K562 (cell line): ENCODE measurements at regions not wholly inside any gene's neighbourhood (a gene's known extent, or its start where the extent isn't known, plus 50 kb on each side); places are given as distances from the start of the nearest gene placed in this dataset.
"Not testable (repeated sequence)": the region's sequence is repeated elsewhere in the genome, so short reads cannot be mapped to it uniquely, and the experiment has no call there.

Source experiments
- ATAC-seq: fragments of 200-7000 bp; cut with Tn5 transposase; 3 replicates; pipeline ENCODE4 v1.9.1; 2020; ENCODE audit warnings: moderate library complexity
- BruUV-seq: library from RNA; stranded (reverse); fragments of 400-500 nt; replicated peaks from 2 replicates; lab custom pipeline; 2021; lab: Mats Ljungman, UMichigan
- CTCF ChIA-PET: fragments of 300-600 bp; formaldehyde crosslinking; extraction: SDS; loops from one replicate; lab custom pipeline; 2021; ENCODE audit warnings: low intra/inter-chr PET ratio; lab: Yijun Ruan, JAX
- POLR2A ChIA-PET: fragments of 300-600, 350-650 bp; sonication (Branson Sonifier 250); formaldehyde crosslinking; extraction: SDS; loops from one replicate; lab custom pipeline; 2021; ENCODE audit warnings: antibody characterized with exemption, inconsistent platforms; lab: Yijun Ruan, JAX
- DNase-seq, 4 experiments: peaks; one replicate each; pipeline versions ENCODE4 v3.0.0 to v3.0.0-alpha.2; 2011 to 2018; ENCODE audit warnings: low spot score in 3 of 4, mixed read lengths in 3 of 4; ENCODE audit errors: extremely low read depth in 1 of 4
- FAIRE-seq: peaks from 2 replicates; lab custom pipeline; 2011; peaks lifted over from hg19 to GRCh38; lab: Jason Lieb, UNC
- H2AFZ ChIP-seq: 2 replicates; pipeline ENCODE4 v1.6.0; 2011; ENCODE audit warnings: low read depth, low read length, control low read depth, inconsistent platforms
- H3K27ac ChIP-seq: fragments of 200-600 bp; 3 replicates; pipeline ENCODE4 v1.8.0; 2011; ENCODE audit warnings: low read depth, mild to moderate bottlenecking, control low read depth, inconsistent platforms, low read length, moderate library complexity, mixed read lengths; ENCODE audit errors: extremely low read depth
- H3K27me3 ChIP-seq, 2 experiments: fragments of 300-600 bp in 1 of 2; 2 replicates in 1 of 2; 3 replicates in 1 of 2; pipeline versions ENCODE4 v1.6.0 to v1.8.0; 2011; ENCODE audit warnings: inconsistent platforms in 2 of 2, low read length in 2 of 2, mild to moderate bottlenecking in 1 of 2, mixed read lengths in 1 of 2, moderate library complexity in 1 of 2; ENCODE audit not compliant: control insufficient read depth in 2 of 2, insufficient read depth in 2 of 2
- H3K36me3 ChIP-seq: fragments of 300-600 bp; 3 replicates; pipeline ENCODE4 v1.8.0; 2011; ENCODE audit warnings: mild to moderate bottlenecking, low read length, inconsistent platforms; ENCODE audit not compliant: control insufficient read depth, insufficient read depth
- H3K4me1 ChIP-seq, 2 experiments: fragments of 200-600 bp in 1 of 2; replicated peaks in 1 of 2; 2 replicates in 1 of 2; 3 replicates in 1 of 2; pipeline versions ENCODE4 v1.5.1 to v1.8.0; 2011; ENCODE audit warnings: inconsistent platforms in 2 of 2, low read length in 2 of 2, mild to moderate bottlenecking in 1 of 2, mixed read lengths in 1 of 2, moderate library complexity in 1 of 2; ENCODE audit not compliant: control insufficient read depth in 2 of 2, insufficient read depth in 2 of 2
- H3K4me2 ChIP-seq: 2 replicates; pipeline ENCODE4 v1.6.1; 2011; ENCODE audit warnings: low read length, control low read depth, inconsistent platforms, mixed read lengths; ENCODE audit not compliant: insufficient read depth
- H3K4me3 ChIP-seq: fragments of 200-600 bp; sonication (generic), shearing (Covaris generic); 2 replicates; pipeline ENCODE4 v1.5.1; 2016; ENCODE audit warnings: control low read depth, inconsistent platforms
- H3K79me2 ChIP-seq: fragments of 200-600 bp; 3 replicates; pipeline ENCODE4 v1.8.0; 2011; ENCODE audit warnings: low read length, inconsistent platforms; ENCODE audit not compliant: control insufficient read depth, insufficient read depth
- H3K9ac ChIP-seq, 2 experiments: 2 replicates each; pipeline versions ENCODE4 v1.6.0 to v1.6.1; 2011; ENCODE audit warnings: low read depth in 2 of 2, low read length in 2 of 2, control low read depth in 1 of 2, inconsistent platforms in 1 of 2, mild to moderate bottlenecking in 1 of 2, mixed read lengths in 1 of 2; ENCODE audit not compliant: insufficient read depth in 1 of 2
- H3K9me1 ChIP-seq: one replicate; pipeline ENCODE4 v1.6.0; 2011; ENCODE audit warnings: inconsistent platforms, mild to moderate bottlenecking, low read length, moderate library complexity; ENCODE audit not compliant: control insufficient read depth, insufficient read depth
- H3K9me3 ChIP-seq: replicated peaks from 2 replicates; pipeline ENCODE4 v1.5.1; 2011; ENCODE audit warnings: low read depth, low read length, inconsistent platforms; ENCODE audit not compliant: control insufficient read depth, insufficient read depth
- H4K20me1 ChIP-seq: replicated peaks from 2 replicates; pipeline ENCODE4 v1.6.1; 2011; ENCODE audit warnings: low read length, inconsistent platforms, mixed read lengths; ENCODE audit not compliant: control insufficient read depth, insufficient read depth
- BRF1 ChIP-seq: IDR thresholded peaks from 3 replicates; pipeline ENCODE4 v1.6.1; 2011; ENCODE audit warnings: borderline replicate concordance, mild to moderate bottlenecking; ENCODE audit not compliant: insufficient read length; ENCODE audit errors: extremely low read depth
- L3MBTL2 ChIP-seq: fragments of 450-650 bp; IDR thresholded peaks from 2 replicates; pipeline ENCODE4 v1.6.1; 2016; ENCODE audit warnings: mild to moderate bottlenecking, moderate library complexity
- MEF2D ChIP-seq: conservative IDR thresholded peaks from 2 replicates; pipeline ENCODE4 v1.6.1; 2016; ENCODE audit warnings: low read depth, missing genetic modification characterization, missing compliant biosample characterization
- MTA1 ChIP-seq: fragments of 450-650 bp; IDR thresholded peaks from 2 replicates; pipeline ENCODE4 v1.6.1; 2017; ENCODE audit warnings: borderline replicate concordance
- NR2C2 ChIP-seq, 2 experiments: fragments of 200-800 bp in 1 of 2; sonication (Bioruptor generic) in 1 of 2; sonication (generic) in 1 of 2; formaldehyde crosslinking in 1 of 2; IDR thresholded peaks; 2 replicates each; pipeline versions ENCODE4 v1.6.1 to v1.8.0; 2016 to 2022; ENCODE audit warnings: mild to moderate bottlenecking in 1 of 2, missing compliant biosample characterization in 1 of 2, missing genetic modification characterization in 1 of 2, missing genetic modification reagents in 1 of 2
- RBM25 ChIP-seq: fragments of 200-400 bp; formaldehyde crosslinking; IDR thresholded peaks from 2 replicates; pipeline ENCODE4 v1.6.1; 2018; ENCODE audit warnings: low read length, low read depth, moderate library complexity; ENCODE audit not compliant: severe bottlenecking
- ZFX ChIP-seq: sonication (generic); formaldehyde crosslinking; IDR thresholded peaks from 2 replicates; pipeline ENCODE4 v1.8.0; 2022; ENCODE audit warnings: mild to moderate bottlenecking, missing genetic modification reagents, moderate library complexity
- ZNF224 ChIP-seq: sonication (generic); formaldehyde crosslinking; IDR thresholded peaks from 2 replicates; pipeline ENCODE4 v1.8.0; 2022; ENCODE audit warnings: mild to moderate bottlenecking, missing genetic modification reagents
- ZNF507 ChIP-seq: conservative IDR thresholded peaks from 2 replicates; pipeline ENCODE4 v1.6.1; 2017; ENCODE audit warnings: missing genetic modification characterization, missing compliant biosample characterization
- ZNF584 ChIP-seq: fragments of 200-800 bp; sonication (Bioruptor generic); IDR thresholded peaks from 2 replicates; pipeline ENCODE4 v1.6.1; 2016; ENCODE audit warnings: low read depth, mild to moderate bottlenecking, missing genetic modification characterization, missing compliant biosample characterization
- ZNF695 ChIP-seq: fragments of 450-650 bp; formaldehyde crosslinking; IDR thresholded peaks from 2 replicates; pipeline ENCODE4 v1.4.0; 2020; ENCODE audit warnings: mild to moderate bottlenecking, moderate library complexity
- WGBS: fragments of 100-300 bp; shearing (Covaris generic); methylation state at CpG from one replicate; pipeline ENCODE4 v1.1.6; 2016; ENCODE audit warnings: low coverage, mixed read lengths; ENCODE audit not compliant: insufficient coverage; ENCODE audit errors: missing lambda C conversion rate; 5-methylcytosine and 5-hydroxymethylcytosine counted together
- in situ Hi-C: fragments of 300-500 bp; cut with MboI; formaldehyde crosslinking; loops from 4 replicates; pipeline ENCODE4 v1.15.0; 2018; ENCODE audit warnings: inconsistent platforms, mixed read lengths
- intact Hi-C: fragments of 100-400 bp; cut with micrococcal nuclease; formaldehyde crosslinking; loops from 2 replicates; pipeline ENCODE4 v1.14.2; 2022
- TF ChIP-seq, protein P1 (sequence below): fragments of 450-650 bp; IDR thresholded peaks from 2 replicates; pipeline ENCODE4 v1.6.1; 2017; ENCODE audit warnings: mild to moderate bottlenecking, moderate library complexity
- TF ChIP-seq, protein P2 (sequence below): fragments of 250-450 bp; sonication (Bioruptor Pico); IDR thresholded peaks from 2 replicates; pipeline ENCODE4 v1.5.0; 2021

DNA sequence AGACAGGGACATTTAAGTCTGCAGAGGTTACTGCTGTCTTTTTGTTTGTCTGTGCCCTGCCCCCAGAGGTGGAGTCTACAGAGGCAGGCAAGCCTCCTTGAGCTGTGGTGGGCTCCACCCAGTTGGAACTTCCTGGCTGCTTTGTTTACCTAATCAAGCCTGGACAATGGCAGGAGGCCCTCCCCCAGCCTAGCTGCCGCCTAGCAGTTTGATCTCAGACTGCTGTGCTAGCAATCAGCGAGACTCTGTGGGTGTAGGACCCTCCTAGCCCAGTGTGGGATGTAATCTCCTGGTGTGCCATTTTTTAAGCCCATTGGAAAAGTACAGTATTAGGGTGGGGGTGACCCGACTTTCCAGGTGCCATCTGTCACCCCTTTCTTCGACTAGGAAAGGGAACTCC lies 272.6 kb downstream of the CXCL12 start:
- ATAC-seq, H3K4me1 ChIP-seq, FAIRE-seq, BruUV-seq, CTCF ChIA-PET, H3K9me3 ChIP-seq, H3K27me3 ChIP-seq, H3K9ac ChIP-seq, H3K27ac ChIP-seq, H4K20me1 ChIP-seq, intact Hi-C loops, in situ Hi-C loops, DNase-seq, H3K4me3 ChIP-seq, H3K9me1 ChIP-seq, POLR2A ChIA-PET, H3K36me3 ChIP-seq, H3K79me2 ChIP-seq: not testable (repeated sequence)
- 0% methylated on average over 4 of the region's 4 CpGs for WGBS
- Histone ChIP-seq H3K4me2 (peak overlapping the region; percentile 29), H2AFZ (peak overlapping the region; percentile 79; the same call in 1 of the 2 replicates)

DNA sequence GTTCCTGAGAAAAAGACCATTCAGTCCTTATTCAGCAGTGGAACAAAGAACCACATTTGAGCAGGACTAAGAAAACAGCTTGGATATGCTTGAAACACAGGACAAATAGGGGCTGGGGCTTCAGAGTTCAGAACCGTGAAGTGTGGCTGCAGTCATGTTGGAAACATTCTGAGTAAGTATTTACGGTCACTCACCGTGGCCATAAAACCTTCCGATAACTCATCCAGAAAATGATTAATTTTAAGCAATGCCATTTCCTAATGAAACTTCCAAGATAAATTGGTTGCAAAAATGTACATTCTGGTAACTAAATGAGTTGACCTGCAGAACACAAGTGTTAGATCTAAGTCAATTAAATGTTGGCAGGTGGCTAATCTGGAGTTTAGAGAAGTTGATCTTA lies 279.2 kb downstream of the CXCL12 start:
- no peak for FAIRE-seq
- no peak for ATAC-seq
- ChIA-PET POLR2A (no interaction called here), CTCF (no interaction called here)
- intact Hi-C loops (no loop called here), in situ Hi-C loops (no loop called here)
- Histone ChIP-seq H2AFZ (no peak overlapping the region), H3K27me3 (no peaks in the 10 kb centered on the region), H3K4me1 (no peaks in the 10 kb centered on the region), H3K36me3 (no peaks in the 10 kb centered on the region), H3K79me2 (no peaks in the 10 kb centered on the region), H3K9me3 (no peaks in the 10 kb centered on the region), H3K9me1 (no peaks in the 10 kb centered on the region), H3K9ac (no peak overlapping the region), H3K4me3 (no peak overlapping the region), H3K4me2 (no peak overlapping the region), H4K20me1 (no peaks in the 10 kb centered on the region), H3K27ac (no peak overlapping the region)
- no peak for DNase-seq
- WGBS = 1% methylated on average over 4 of the region's 4 CpGs
- no TSS peak for BruUV-seq
- TF ChIP-seq BRF1 (no peak), ZFX (CRISPR knock-in tag) (no peak), MEF2D (tag) (no peak), RBM25 (no peak), NR2C2 (CRISPR knock-in tag; IDR thresholded peaks at IDR 0.05) (no peak), NR2C2 (tag; IDR thresholded peaks at IDR 0.05) (no peak), ZNF507 (tag) (no peak), ZNF584 (CRISPR knock-in tag) (no peak), ZNF695 (CRISPR knock-in tag) (no peak), L3MBTL2 (no peak), ZNF224 (CRISPR knock-in tag) (no peak), MTA1 (no peak)
- TF ChIP-seq, protein P1, sequence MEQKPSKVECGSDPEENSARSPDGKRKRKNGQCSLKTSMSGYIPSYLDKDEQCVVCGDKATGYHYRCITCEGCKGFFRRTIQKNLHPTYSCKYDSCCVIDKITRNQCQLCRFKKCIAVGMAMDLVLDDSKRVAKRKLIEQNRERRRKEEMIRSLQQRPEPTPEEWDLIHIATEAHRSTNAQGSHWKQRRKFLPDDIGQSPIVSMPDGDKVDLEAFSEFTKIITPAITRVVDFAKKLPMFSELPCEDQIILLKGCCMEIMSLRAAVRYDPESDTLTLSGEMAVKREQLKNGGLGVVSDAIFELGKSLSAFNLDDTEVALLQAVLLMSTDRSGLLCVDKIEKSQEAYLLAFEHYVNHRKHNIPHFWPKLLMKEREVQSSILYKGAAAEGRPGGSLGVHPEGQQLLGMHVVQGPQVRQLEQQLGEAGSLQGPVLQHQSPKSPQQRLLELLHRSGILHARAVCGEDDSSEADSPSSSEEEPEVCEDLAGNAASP = no peak
- TF ChIP-seq, protein P2, sequence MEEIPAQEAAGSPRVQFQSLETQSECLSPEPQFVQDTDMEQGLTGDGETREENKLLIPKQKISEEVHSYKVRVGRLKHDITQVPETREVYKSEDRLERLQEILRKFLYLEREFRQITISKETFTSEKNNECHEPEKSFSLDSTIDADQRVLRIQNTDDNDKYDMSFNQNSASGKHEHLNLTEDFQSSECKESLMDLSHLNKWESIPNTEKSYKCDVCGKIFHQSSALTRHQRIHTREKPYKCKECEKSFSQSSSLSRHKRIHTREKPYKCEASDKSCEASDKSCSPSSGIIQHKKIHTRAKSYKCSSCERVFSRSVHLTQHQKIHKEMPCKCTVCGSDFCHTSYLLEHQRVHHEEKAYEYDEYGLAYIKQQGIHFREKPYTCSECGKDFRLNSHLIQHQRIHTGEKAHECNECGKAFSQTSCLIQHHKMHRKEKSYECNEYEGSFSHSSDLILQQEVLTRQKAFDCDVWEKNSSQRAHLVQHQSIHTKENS (CRISPR knock-in tag) = no peak
